ENCODE measurements at regions not wholly inside any gene's neighbourhood (a gene's known extent, or its start where the extent isn't known, plus 50 kb on each side); places are given as distances from the start of the nearest gene placed in this dataset.
"Not testable (repeated sequence)": the region's sequence is repeated elsewhere in the genome, so short reads cannot be mapped to it uniquely, and the experiment has no call there.

DNA sequence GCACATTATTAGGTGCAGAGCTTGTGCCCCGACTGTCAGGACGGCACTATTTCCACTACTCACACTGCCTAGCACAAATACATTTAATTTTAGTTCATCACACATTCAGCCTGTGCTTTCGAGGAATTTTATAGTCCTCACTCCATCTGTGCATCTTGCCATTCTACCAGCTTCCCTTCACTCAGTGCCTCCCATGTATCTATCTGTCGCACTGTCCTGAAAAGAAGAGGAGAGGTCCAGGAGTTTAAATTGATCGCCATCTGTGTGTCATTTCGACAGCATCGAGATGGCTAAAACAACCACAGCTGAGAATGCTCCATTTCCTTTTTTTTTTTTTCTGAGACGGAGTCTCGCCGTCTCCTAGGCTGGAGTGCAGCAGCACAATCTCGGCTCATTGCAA is 97.6 kb upstream of the FOXN3 start:
- no peak overlapping the region for H3K27ac ChIP-seq
- DNase-seq: no peak
- H3K4me3 ChIP-seq: no peak overlapping the region
- intact Hi-C loops (cut with DNase I): no loop called here
- H3K9me3 ChIP-seq: no peaks in the 10 kb centered on the region
- H3K36me3 ChIP-seq: no peaks in the 10 kb centered on the region
- no peaks in the 10 kb centered on the region for H3K4me1 ChIP-seq
- WGBS (ENCODE audit: insufficient coverage, low coverage, low lambda C conversion rate, missing lambda C conversion rate): 93% methylated on average over 11 of the region's 11 CpGs
- ATAC-seq: no peak
- TF ChIP-seq, protein P1, sequence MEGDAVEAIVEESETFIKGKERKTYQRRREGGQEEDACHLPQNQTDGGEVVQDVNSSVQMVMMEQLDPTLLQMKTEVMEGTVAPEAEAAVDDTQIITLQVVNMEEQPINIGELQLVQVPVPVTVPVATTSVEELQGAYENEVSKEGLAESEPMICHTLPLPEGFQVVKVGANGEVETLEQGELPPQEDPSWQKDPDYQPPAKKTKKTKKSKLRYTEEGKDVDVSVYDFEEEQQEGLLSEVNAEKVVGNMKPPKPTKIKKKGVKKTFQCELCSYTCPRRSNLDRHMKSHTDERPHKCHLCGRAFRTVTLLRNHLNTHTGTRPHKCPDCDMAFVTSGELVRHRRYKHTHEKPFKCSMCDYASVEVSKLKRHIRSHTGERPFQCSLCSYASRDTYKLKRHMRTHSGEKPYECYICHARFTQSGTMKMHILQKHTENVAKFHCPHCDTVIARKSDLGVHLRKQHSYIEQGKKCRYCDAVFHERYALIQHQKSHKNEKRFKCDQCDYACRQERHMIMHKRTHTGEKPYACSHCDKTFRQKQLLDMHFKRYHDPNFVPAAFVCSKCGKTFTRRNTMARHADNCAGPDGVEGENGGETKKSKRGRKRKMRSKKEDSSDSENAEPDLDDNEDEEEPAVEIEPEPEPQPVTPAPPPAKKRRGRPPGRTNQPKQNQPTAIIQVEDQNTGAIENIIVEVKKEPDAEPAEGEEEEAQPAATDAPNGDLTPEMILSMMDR (IDR thresholded peaks at IDR 0.05): no peak
- no peak for TF ChIP-seq POLR2A (IDR thresholded peaks at IDR 0.05)
- no peaks in the 10 kb centered on the region for H3K27me3 ChIP-seq

DNA sequence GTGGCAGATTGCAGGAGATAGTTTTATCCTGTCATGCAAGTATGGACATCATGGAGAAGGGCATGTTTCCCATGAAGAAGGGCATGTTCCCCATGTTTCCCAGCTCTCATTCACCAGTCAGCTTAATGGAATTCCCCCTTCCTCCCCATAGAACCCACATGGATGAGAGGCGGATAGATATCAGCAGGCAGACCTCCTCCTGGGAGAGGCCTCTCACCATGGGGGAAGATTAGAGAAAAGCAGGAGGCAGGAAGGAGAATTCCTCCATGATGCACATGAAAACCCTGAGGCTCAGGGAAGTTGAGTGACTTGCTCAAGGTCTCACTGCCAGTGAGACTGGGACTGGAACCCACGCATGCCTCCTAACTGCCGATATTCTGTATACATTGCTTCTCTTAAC is 92.9 kb upstream of the FOXN3 start:
- Histone ChIP-seq H3K4me3 (no peak overlapping the region), H3K9me3 (no peaks in the 10 kb centered on the region), H3K27ac (no peak overlapping the region), H3K4me1 (peaks cover 0 to 20% (median 6%) of the 10 kb centered on the region in 4 donors), H3K27me3 (no peaks in the 10 kb centered on the region), H3K36me3 (no peaks in the 10 kb centered on the region)
- intact Hi-C loops (cut with DNase I): no loop called here
- no peak for TF ChIP-seq POLR2A (IDR thresholded peaks at IDR 0.05)
- TF ChIP-seq, protein P1 (IDR thresholded peaks at IDR 0.05): no peak
- DNase-seq (no peak), ATAC-seq (no peak)
- 76% methylated on average over 2 of the region's 3 CpGs for WGBS (ENCODE audit: insufficient coverage, low coverage, low lambda C conversion rate, missing lambda C conversion rate)

DNA sequence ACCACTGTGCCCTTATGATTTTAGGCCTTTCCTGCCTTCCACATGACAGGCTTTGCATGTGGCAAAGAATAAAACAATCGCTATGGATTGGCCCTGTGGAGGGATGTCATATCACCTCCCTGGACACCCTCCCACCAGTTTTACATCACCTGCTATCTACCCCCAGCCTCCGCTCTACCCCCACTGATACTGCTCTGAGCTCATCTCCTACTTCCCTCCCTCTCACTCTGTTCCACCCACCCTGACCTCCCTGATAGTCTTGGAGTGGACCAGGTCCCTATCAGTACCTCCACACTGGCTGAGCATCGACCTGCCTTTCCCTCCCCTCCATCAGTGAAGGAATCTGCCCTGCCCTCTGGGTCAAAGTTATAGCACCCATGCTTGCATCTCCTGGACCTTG is 91.8 kb upstream of the FOXN3 start:
- 75% methylated on average over 2 of the region's 3 CpGs for WGBS (ENCODE audit: insufficient coverage, low coverage, low lambda C conversion rate, missing lambda C conversion rate)
- TF ChIP-seq POLR2A (IDR thresholded peaks at IDR 0.05): no peak
- TF ChIP-seq, protein P1 (IDR thresholded peaks at IDR 0.05): no peak
- Histone ChIP-seq H3K27me3 (no peaks in the 10 kb centered on the region), H3K27ac (no peak overlapping the region), H3K4me3 (no peak overlapping the region), H3K36me3 (no peaks in the 10 kb centered on the region), H3K4me1 (peaks cover 0 to 20% (median 6%) of the 10 kb centered on the region in 4 donors), H3K9me3 (no peaks in the 10 kb centered on the region)
- ATAC-seq (peak in 1 of 4 donors; percentile 5), DNase-seq (no peak)
- intact Hi-C loops (cut with DNase I): no loop called here

DNA sequence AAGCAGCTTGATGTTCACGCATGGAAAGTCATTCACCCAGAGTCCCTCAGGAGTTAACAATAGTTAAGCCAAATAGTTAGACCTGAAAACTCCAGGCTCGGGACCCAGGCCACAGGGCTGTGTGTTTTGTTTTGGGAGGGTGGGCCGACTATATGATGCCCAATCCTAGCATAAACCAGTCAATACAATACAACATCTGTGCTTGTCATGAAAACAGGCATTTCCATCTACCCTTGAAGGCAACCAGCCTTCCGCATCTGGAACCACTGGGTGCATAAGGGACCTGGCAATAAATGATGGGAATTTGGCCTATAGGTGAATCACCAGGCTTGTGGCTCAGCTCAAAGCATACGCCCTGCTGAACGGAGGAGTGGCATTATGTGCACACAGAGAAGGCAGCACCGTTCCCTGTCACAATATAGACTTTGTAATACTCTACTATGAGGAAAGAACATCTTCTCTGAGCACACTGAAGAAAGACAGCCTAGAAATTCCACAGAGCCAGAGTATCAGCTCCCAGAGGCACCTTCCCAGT is 91.0 kb upstream of the FOXN3 start:
- H3K27ac ChIP-seq: peak overlapping the region in 1 of 3 donors; percentile 4
- DNase-seq (no peak), ATAC-seq (peak in 3 of 4 donors; percentile 9 to 34 (median 23))
- H3K36me3 ChIP-seq: no peaks in the 10 kb centered on the region
- H3K4me3 ChIP-seq: no peak overlapping the region
- no peaks in the 10 kb centered on the region for H3K9me3 ChIP-seq
- H3K27me3 ChIP-seq: no peaks in the 10 kb centered on the region
- WGBS (ENCODE audit: insufficient coverage, low coverage, low lambda C conversion rate, missing lambda C conversion rate): 47% methylated on average over 3 of the region's 7 CpGs
- no peak for TF ChIP-seq POLR2A (IDR thresholded peaks at IDR 0.05)
- intact Hi-C loops (cut with DNase I): no loop called here
- peaks cover 0 to 20% (median 6%) of the 10 kb centered on the region in 4 donors for H3K4me1 ChIP-seq

DNA sequence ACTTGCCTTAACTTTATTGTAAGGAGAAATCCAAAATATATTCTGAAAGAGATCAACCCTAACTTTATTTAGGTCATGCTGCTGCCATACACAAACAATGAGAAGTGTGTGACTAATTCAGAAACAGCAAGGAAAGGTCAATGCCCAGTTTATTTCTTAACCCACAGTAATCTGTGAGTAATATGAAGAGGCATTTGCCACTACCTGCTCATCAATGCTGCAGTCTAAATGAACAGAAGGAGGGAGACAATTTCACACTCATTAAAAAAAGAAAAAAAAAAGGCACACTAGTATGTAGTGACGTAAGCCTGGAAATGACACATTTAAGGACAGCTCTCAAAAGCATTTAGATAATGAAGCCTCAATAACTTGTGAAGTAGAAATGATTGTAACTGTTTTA is 90.5 kb upstream of the FOXN3 start:
- Histone ChIP-seq H3K4me1 (peaks cover 0 to 20% (median 6%) of the 10 kb centered on the region in 4 donors), H3K36me3 (no peaks in the 10 kb centered on the region), H3K9me3 (no peaks in the 10 kb centered on the region), H3K4me3 (no peak overlapping the region), H3K27ac (peak overlapping the region in 1 of 3 donors; percentile 19), H3K27me3 (no peaks in the 10 kb centered on the region)
- WGBS (ENCODE audit: insufficient coverage, low coverage, low lambda C conversion rate, missing lambda C conversion rate): 9% methylated on average over 1 of the region's 1 CpG
- ATAC-seq (peak; percentile 63 to 90 (median 72)), DNase-seq (no peak)
- intact Hi-C loops (cut with DNase I): no loop called here
- no peak for TF ChIP-seq POLR2A (IDR thresholded peaks at IDR 0.05)
- TF ChIP-seq, protein P1 (IDR thresholded peaks at IDR 0.05): no peak

DNA sequence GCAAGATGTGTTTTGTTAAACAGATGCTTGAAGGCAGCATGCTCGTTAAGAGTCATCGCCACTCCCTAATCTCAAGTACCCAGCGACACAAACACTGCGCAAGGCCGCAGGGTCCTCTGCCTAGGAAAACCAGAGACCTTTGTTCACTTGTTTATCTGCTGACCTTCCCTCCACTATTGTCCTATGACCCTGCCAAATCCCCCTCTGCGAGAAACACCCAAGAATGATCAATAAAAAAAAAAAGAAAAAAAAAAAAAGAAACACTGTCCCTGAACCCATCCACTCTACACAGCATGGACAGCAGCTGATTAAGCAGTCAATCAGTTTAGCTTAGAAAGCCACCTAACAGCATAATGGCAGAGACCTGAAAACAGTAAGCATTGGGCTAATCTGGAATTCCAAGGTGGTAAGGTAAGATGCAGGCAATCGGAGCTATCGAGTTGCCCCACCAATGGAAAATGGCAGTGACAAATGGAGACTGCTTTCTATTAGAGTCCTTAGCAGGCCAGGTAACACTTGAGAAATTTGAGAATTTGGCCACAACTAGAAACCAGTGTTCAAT is 89.9 kb upstream of the FOXN3 start:
- H3K4me3 ChIP-seq; DNase-seq; H3K36me3 ChIP-seq; H3K9me3 ChIP-seq; H3K27me3 ChIP-seq; intact Hi-C loops (cut with DNase I): not testable (repeated sequence)
- Histone ChIP-seq H3K27ac (peak overlapping the region in 2 of 3 donors; percentile 19 to 29), H3K4me1 (peaks cover 0 to 20% (median 6%) of the 10 kb centered on the region in 4 donors)
- peak in 3 of 4 donors; percentile 45 to 52 (median 51) for ATAC-seq
- WGBS (ENCODE audit: insufficient coverage, low coverage, low lambda C conversion rate, missing lambda C conversion rate): 65% methylated on average over 5 of the region's 8 CpGs

Data from right lobe of liver (tissue), 6 donors.